ENCODE measurements at regions not wholly inside any gene's neighbourhood (a gene's known extent, or its start where the extent isn't known, plus 50 kb on each side); places are given as distances from the start of the nearest gene placed in this dataset.

DNA sequence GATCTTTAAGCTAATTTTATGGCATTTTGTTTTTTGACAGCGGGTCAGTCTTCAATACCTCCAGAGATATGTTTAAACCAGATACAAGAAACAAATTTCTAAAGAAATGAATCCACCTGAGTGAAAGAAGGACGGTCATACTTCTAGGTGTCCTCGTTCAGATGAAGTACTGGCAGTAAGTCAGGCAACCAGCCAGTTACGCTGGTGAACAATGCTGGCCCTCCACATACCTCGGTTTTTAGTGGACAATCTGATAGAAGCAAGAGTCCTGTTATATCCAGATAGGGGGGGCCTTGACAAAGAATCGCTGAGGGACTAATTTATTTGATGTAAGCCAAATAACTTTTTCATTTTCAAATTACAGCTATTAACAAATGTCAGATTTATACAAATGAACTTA, 266.4 kb upstream of the KLF14 start:
- DNase-seq: no peak

DNA sequence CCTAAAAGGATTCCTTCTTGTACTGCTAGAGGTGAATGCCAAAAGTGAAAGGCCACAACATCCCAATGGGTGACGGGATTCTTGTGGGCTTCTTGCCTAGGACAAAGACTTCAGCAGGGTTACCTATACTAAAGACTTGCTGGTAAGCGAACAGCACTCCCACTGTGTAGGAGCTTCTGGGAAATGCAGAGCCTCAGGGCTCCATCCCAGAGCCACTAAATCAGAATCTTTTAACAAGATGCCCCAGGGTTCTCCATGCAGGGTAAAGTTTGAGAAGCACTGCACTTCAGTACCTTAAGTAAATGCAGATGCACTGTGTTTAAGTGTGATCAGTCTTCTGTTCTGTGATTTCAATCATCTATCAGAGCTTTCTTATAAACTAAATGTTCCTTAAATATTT, 266.9 kb upstream of the KLF14 start:
- no peak for DNase-seq

DNA sequence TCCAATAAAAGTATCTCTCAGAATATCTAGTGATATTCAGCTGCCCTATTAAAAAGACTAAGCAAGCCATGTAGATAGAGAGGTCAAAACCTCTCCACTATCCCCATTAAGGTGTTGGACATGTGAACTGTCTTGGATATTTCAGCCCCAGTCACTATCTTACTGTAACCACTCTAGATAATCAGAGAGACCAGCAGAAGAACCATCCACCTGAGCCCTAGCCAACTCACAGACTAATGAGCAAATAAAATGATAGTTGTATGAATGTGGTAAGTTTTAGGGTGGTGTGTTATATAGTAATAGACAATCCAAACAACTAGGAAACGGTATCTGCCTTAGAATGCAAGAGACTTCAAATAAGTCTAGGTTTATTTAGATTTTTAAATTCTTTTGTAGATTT, 268.6 kb upstream of the KLF14 start:
- no peak for DNase-seq

DNA sequence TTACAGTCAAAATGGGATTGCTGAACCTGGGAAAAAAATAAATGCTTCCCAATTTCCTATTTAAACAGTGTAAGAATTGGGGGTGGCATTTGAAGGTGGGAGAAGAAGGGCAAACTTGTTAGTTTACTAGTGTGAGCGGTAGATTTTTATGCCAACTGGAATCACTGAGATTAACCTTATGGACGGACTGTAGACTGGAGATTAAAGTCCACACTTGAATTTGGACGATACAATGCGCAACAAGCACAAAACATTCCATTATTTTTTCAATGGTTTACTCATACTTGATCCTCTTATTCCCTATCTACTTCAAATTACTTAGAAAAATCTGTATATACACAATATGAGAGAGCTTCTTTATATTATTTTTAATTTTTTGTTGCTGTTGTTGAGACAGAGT, 269.6 kb upstream of the KLF14 start:
- no peak for DNase-seq

DNA sequence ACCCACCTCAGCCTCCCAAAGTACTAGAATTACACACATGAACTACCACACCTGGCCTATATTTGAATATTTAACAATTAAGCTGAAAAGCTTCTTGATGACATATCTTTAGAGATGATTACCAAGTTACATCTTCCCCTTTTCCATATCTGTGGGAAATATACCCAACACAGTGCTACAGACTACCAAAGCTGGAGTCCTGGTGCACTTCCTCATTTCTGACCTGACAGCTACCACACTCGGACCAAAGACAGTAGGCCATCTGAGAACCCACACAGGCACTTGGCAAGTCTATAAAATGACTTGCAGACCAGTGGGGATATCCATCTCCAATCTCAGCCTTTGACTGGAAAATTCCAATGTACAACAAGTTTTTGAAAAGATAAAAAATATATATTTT, 270.4 kb upstream of the KLF14 start:
- peak; percentile 66 for DNase-seq

DNA sequence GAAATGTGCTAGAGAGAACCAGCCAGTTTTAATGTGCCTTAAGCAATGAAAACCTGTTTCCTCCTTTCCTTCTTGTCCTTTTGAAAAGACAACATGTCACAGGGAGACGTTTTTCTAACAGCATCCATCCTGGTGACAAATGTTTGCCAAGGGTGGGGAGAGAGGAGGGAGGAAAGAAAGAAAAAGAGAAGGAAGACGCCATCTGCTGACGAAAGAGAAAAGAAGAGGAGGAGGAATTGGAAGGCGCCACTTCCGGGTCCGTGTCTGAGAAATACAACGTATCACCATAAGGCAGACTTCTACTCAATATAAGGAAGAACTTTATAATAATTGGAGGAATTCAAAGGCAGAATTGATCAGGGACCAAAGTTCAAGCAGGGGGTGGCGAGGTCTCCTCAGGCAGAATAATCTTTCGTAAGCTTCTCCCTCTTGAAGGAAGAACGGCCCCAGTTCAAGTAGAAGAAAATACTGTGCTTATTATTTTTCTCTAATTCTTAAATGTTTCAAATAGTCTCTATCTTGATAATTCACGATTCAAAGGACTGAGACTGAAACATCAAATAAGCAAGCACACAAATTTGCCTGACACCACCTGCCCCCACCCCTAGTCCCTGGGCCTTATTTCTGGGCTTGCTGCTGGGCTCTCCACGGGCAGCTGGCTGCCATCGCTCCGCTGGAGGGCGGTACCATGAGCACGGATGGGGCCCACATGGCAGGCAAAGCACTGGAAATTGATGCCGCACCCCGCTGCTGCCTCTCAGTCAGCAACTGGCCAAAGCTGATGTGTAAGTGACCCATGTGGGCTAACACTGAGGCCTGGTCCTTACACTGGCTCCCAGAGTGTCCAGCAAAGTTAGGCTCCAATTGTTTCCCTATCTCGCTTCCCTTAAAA, 273.7 kb upstream of the KLF14 start:
- peak; percentile 87 for DNase-seq

DNA sequence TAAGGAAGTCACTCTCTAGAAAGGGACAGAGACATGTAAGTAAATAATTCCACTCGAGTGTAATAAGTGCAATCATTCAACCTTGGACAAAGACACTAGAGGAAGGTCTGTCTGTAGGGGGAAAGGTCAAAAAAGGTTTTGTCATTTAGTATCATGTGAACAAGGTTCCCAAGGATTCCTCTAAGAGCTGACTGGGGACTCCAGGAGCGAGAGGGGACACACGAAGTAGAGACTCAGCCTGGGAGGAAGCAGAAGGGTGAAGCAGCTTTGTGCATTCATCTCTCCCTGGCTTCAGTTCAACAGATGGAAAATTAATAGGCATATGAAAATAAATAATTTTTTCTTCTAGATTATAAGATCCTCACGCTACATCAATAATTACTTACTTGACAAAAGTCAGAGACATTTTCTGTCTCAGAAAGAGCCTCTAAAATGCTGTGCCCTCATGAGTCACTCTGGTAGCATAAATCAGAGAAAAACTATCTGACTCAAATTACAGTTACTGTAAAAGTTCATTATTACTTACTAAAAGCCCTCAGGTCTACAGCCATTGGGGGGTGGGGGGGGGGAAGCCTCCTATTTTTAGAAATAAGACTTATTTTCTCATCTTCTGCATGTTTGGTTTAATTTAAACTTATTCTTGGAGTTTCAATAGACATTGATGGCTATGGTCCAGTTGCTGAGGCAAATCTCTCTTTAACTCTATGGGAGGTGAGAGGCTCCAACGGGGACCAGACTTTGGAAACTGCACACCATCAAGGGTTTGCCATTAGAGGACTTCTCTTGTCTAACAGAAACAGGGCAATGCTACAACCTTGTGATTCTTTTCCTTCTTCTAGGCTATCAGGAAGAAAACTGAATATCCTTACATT, 275.1 kb upstream of the KLF14 start:
- DNase-seq: peak; percentile 35

DNA sequence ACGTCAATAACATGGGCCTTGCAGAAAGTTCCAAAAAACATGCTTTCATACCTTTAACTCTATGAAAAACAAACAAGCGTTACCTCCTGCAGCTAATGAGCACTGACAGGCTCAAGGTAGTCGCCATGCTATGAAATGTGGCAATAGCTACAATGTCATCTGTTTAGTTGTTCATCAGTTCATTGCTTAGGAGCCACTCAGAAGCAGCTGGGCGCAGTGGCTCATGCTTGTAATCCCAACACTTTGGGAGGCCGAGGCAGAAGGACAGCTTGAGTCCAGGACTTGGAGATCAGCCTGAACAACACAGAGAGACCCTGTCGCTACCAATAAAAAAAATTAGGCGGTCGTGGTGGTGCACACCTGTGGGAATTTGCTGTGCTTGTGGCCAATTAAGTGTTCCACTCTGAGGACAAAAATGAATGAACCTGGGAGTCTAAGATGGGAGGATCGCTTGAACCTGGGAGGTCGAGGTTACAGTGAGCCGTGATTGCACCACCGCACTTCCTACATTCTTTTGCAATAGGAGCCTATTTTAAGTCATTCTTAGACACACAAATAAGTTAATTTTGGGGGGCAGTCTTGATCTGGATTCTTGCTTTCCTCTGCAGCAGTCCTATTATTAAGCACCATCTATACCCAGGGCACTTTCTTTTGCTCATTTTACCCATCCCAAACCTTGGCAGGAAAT, 276.2 kb upstream of the KLF14 start:
- peak; percentile 50 for DNase-seq

DNA sequence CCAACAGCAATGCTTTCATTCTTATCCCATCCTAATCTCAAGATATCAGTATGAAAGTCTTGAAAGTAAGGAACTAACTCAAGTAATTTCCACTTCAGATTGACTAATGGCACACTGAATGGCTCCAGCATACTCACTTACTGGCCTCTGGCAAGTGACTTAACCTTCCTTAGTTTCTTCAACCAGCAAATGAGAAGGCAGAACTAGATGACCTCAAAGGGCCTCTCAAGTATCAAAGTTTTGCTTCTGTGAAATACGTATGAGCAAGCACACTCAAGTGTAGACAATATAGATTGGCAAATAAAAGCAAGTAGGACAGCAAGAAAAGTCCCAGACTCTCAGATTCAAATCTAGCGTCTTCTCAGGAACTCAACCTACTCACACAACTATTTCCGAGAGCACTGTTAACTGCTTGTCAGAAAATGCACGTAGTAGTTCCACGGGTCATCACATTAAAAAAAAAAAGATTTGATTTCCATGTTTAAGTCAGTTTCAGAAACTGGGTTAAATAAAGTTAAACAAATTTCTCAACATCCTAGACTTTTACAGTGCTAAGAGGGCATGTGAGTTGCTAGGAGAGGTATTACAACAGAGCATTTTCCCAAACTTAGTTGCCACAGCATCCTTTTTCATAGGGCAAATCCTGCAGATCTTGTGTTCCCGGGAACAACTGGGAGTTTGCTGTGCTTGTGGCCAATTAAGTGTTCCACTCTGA, 276.9 kb upstream of the KLF14 start:
- DNase-seq: peak; percentile 95

DNA sequence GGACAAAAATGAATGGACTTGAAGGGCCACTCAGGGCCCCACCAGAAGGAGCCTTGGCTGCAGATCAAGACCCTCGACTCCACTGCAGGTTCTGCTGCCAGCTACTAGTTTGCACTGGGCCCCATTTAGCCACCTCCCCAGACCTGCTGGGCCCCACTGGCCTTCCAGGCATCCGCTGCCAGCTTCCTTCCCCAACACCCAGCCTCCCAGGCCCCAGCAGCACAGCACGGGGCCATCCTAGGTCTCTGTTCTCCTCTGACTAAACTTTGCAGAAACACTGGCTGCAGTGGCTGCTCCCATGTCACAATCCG, 277.4 kb upstream of the KLF14 start:
- peak; percentile 39 for DNase-seq

DNA sequence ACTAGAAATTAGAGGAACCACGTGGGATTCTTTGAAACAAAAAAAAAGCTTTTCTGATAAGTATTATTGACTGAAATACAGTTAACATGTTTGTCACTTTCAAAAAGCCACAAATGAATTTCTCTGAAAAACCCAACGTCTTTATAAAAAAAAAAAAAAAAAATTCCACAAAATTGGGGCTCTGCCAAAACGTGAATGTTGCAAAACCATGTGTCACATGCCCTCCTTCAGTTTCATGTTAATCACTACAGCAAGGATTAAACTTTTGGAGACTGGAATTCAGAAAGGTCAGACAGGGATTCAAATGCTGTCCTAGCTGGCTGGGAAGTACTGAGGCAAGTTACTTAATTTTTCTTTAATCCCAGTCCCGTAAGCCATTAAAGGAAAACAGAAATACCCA, 278.0 kb upstream of the KLF14 start:
- DNase-seq: peak; percentile 56

DNA sequence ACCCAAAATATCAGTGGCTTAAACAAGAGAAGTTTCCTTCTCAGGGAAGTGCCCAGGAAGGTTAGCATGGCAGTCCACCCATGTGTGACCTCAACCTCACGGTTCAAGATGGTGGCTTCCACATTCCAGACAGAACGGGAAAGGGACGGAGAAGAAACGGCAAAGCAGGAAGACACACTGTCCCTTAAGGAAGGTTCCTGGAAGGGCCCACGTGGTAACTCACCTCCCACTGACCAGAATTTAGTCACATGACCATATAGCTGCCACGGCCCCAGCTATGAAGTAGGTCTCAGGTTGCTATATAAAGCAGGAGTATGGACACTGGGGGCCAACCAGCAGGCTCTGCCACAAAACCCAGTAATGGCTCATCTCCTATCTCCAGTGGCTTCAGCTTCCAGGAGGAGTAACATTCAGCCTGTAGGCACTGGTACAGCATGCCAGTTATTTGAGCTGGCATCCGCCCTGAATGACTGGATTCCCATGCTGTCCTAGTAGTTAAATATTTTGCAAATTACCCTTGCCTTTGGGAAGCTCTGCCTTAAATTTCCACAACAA, 278.5 kb upstream of the KLF14 start:
- no peak for DNase-seq

DNA sequence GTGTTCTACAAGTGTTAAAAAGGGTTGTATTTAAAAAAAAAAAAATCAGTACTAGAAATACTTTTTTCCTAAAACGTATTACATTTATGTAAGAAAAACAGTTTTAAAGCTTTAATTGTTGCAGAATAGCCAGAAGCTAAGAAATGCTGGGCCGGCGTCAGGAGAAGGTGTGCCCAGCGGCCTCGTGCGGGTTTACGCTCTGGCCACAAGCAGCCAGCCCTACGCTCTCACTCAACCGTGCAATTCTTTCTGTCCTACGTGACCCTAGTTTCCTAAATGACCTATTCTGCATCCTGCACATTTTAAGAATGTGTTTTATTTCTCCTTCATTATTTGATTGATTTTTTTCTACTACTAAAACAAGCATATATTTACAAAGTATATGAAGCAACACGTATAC, 279.7 kb upstream of the KLF14 start:
- no peak for DNase-seq

DNA sequence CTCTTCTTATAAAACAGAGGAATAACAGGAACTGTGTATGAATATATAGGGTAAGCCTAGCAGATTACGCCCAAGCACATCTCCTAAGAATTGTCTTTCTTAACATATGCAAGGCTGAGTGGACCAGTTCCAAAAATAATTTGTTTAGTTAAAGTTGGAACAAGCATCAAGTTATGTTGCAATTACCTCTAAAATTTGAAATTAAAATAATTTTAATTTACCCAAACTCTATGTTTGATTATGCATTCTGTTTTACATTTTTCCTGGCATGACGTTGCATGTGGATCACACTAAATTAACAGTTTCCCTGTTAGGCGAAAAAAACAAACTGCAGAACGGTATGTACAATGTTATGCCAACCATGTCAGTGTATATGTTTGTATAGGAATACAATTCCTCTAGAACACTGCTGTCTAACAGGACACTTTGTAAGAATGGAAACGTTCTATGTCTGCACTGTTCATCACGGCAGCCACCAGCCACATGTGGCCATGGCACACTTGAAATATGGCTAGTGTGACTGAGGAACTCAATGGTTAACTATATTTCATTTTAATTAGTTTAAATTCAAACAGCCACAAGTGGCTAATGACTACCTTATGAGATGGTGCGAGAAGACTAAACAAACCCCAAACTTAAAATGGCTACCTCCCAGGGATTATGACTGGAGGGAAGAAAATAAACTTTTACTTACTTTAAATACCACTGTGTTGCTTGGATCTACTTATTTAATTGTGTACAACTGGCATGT, 281.1 kb upstream of the KLF14 start:
- DNase-seq: no peak

DNA sequence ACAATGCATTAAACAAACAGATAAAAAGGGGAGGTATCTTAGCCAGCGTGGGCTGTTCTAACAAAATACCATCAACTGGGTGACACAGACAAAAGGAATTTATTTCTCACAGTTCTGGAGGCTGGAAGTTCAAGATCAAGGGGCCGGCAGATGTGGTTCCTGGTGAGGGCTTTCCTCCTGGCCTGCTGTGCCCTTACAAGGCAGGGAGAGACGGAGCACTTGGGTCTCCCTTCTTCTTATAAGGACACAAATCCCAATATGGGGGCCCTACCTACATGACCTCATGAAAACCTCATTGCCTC, 281.6 kb upstream of the KLF14 start:
- no peak for DNase-seq

DNA sequence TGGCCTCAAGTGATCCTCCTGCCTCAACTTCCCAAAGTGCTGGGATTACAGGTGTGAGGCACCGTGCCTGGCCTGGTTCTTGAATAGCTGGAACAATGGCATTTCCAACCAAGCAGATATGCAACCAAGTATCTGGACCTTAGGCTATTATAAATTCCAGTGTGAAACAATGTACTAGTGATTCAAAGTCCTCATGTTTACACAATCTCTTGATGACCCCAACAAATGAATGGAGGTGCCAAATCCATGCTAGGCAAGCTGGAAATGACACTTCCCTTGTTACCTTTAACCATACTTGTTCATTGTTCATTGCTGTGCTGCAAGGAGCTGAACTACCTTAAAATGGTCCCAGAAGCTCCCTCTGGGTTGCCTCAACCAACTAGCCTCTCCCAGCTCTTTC, 282.2 kb upstream of the KLF14 start:
- DNase-seq: no peak

DNA sequence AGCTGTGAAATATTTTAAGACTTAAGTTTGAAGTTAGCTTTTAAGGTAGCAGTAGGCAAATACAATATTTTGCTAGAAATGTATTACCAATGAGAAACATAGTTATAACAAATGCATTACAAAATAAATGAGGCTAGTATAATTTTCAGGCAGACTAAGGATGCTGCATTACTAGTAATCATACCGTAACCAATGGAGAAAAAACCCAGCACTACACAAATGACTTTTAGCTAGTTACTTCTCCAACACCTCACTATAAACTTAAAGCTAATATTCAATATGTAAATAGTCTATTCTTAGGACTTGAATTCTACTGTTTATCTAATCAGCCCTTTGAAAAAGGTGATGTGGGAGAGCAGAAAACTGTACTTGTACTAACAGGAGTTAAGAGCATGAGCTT, 285.3 kb upstream of the KLF14 start:
- no peak for DNase-seq

DNA sequence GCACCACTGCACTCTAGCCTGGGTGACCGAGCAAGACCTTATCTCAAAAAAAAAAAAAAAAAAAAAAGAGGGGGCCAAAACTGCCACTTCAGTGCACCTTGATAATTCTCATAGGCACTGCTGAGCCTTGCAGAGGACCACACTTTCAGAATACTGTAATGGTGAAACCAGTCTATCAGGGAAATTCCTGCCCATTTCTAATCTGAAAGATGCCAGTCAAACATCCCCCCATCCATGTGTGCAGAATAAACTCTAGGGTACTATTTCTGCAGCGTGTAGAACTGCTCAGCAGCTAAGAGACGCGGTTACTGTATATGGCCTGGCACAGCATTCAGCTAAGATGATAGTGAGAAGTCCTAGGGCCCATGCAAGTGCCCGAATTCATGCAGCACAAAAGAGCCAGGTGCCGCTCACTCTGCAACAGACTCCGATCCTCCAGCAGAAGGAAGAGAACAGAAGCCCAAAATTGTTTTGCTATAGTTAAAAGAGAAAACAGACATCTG, 286.8 kb upstream of the KLF14 start:
- DNase-seq: no peak

DNA sequence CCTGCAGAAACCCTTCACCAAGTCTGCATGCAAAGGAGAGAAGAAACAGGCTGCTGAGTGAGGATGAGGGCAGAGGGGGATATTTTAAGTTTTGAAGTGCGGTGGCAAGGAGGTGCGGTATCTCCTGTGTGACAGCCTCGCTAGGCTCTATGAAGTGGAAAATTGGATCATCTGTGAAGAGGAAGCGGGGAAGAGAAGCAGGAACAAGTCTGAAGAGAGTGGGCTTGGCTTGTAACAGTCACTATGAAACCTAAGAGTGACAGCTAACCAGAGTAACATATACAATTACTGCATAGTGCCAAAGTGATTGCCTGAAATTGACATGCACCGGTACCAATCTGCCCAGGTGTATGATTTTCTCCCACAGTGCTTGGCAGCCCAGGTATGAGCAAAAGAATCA, 287.5 kb upstream of the KLF14 start:
- peak; percentile 67 for DNase-seq

DNA sequence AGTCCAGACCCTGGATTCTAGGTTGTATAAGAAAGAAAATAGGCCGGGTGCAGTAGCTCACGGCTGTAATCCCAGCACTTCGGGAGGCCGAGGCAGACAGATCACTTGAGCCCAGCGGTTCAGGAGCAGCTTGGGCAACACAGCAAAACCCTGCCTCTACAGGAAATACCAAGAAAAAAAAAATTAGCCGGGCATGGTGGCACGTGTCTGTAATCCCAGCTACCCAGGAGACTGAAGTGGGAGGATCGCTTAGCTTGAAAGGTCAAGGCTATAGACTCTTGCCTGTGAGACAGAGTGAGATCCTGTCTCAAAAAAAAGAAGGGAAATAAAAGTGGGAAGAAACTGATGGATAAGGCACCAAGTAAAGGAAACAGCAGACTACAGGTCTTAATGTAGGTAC, 287.9 kb upstream of the KLF14 start:
- peak; percentile 41 for DNase-seq

DNA sequence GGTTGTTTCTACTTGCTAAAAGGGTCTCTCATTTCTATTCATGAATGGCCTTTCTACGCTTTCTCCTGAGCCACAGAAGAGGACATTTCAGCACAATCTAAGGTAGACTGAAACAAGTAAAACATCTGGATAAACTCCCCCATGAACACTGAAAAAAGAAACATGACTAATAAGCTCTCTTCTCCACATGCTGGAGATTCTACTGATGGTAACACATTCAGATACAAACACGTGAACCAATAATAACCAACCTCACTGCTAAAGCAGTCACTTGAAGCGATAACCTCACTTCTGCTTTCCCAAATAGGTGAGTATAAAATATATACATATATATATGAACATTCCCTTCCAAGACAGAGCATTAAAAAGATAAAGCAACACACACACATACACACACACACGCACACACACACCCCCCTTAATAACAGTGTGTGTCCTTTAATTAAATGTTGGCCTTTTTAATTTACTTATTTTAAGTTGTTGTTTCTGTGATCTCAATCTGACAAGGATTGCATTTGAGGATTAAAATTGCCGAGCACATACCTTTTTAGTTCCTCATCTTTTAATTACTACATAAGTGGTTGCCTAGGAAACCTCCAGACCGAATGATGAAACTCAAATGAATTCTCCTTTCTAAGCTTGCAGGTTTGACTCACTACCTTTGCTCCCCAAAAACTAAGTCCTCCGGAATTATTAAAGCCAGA, 292.4 kb upstream of the KLF14 start:
- peak; percentile 70 for DNase-seq

Measured in inflammatory macrophage treated with lipopolysaccharide for 4 hours (primary cell).